NCI-H187 (cell line): ENCODE measurements at regions not wholly inside any gene's neighbourhood (a gene's known extent, or its start where the extent isn't known, plus 50 kb on each side); places are given as distances from the start of the nearest gene placed in this dataset.
A peak's percentile ranks its signal among the peaks of the same experiment; 100 is the strongest.

ENCODE experiments used
- DNase-seq, 2 experiments: peaks; one replicate each; lab custom pipeline; 2025; lab: John Stamatoyannopoulos, UW

DNA sequence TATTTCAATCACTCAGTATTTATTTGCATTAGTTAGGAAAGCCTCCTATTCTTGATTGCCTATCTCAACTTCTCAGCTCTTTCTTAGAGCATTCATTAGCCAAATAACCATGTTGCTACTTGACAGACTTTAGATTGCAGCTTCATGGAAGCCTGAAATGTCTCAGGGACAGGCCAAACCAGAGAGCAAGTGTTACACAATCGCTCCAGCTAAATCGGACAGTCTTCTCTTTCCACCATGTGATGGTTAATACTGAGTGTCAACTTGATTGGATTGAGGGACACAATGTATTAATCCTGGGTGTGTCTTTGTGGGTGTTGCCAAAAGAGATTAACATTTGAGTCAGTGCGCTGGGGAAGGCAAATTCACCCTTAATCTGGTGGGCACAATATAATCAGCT lies 106.5 kb upstream of the DRD2 start:
- DNase-seq = no peak

DNA sequence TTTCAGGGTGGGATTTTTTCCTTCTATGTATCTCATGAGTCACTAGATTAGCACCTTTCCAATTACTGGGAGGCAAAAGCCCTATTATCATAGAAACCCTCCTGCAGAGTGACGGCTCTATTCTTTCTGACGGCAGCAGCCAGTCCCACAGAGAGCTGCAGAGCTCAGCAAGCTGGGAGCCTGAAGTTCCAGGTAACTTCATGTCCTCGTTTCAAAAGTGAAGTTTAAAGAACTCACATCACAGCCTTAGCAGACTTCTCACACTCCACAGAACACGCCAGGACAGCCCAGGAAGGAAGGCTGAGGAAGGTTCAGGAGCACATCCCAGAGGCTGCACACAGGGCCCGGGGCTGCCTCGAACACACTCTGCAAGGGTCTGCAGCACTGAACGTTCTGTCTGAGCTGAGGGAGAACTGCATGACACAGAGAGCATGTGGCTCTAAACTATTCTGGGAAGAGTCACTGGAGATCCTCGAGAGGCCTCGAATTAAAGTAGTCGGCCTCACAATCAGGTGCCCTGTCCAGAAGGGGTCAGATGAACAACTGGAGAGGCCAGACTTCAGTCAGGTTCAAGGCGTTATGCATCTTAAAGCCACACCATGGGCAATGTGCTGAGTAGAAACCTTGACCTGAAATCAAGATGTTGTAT lies 104.2 kb upstream of the DRD2 start:
- no peak for DNase-seq

DNA sequence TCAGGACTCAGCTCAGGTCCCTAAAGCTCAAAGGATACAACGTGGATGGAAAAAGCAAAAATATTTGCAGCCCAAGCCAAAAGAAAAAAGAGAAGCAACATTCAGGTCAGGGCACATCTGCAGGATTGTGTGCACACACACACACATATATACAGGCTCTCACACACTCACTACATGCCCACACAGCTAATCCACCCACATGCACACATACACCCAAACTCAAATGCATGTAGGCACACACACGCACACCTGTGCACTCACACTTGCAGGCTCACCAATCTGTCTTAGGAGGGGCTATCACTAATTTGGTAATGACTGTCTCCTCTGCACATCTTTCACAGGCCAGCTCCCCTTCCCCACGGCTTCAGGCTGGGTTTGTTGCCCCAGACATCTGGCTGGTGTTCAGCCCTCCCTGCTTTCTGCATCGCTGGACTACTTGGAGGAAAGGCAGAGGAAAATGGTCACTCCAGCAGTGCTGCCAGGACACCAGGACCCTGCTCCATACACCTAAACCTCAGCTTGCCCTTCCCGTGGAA lies 103.6 kb upstream of the DRD2 start:
- no peak for DNase-seq

DNA sequence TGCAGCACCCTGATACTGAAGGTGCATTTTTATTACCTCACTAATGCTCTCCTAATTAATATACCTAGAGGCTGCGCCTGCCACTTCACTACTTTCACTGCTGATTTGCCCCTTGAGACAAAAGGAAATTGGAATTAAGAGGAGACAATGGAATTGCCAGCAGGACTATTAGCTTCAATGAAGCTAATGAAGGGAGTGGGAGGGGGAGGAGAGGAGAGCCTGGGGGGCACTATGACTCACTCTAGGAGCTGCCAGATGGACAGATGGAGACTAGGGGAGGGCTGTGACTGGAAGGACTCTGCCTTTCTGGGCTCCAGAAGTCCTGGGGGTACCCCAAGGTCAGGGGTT lies 102.8 kb upstream of the DRD2 start:
- no peak for DNase-seq

DNA sequence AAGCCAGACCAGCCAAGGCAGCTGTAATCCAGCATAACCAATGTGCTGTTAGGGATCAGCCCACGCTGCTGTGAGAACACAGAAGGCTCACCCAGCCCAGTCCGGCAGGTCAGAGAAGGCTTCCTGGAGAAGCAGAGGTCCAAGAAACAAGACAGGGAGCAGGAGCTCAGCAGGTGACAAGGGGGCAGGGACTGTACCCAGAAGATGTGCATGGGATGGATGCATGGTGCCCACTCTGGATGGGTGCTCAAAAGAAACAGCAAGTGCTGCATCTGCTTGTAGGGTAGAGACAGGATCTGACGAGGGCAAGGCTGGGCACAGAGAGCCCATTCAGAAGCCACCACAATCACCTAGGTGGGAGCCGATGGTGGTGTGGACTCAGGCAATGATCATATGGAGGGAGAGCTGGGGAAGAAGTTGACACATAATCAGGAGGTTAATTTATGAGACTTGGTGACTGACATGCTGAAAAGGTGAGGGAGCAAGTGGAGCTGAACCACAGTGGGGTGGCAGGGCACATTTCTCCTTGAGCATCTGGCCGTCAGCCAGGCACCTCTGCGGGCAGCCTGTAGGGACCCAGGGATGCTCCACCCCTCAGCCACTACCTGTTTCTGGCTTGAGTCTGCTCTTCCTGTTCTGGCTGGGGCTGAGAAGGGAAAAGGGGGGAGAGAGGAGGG lies 102.3 kb upstream of the DRD2 start:
- peak; percentile 11 to 65 for DNase-seq

DNA sequence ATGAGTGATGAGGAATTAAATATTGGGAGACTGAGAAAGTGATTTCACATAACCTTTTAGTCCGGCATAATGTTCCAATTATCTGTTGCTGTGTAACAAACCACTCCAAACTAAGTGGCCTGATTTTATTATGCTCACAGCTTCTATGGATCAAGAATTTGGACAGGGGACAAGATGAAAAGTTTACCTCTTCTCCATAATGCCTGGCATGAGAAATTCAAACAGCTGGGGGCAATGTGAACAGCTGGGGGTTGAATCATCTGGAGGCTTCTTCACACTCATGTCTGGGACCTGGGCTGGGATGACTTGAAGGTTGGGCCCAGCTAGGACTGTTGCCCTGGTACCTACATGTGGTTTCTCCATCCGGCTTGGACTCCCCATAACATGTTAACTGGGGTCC lies 99.4 kb upstream of the DRD2 start:
- DNase-seq = no peak

DNA sequence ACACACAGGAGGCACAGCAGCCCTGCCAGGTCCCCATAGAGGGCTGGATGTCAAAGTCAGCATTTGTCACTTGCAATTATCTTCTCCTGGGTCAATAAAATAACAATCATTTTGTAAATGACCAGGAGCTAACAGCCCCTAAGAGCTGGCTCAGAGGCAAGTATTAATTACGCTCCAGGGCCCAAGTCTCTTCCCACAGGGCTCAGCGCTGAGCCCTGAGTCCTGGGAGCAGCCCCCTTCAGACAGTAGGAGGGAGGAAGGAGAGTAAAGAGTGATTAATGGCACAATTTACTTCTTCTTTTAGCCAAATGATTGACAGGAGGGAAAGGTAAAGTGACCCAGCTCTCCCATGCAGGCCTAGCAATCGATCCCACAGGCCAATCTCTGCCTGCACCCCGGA lies 99.0 kb upstream of the DRD2 start:
- DNase-seq = no peak

DNA sequence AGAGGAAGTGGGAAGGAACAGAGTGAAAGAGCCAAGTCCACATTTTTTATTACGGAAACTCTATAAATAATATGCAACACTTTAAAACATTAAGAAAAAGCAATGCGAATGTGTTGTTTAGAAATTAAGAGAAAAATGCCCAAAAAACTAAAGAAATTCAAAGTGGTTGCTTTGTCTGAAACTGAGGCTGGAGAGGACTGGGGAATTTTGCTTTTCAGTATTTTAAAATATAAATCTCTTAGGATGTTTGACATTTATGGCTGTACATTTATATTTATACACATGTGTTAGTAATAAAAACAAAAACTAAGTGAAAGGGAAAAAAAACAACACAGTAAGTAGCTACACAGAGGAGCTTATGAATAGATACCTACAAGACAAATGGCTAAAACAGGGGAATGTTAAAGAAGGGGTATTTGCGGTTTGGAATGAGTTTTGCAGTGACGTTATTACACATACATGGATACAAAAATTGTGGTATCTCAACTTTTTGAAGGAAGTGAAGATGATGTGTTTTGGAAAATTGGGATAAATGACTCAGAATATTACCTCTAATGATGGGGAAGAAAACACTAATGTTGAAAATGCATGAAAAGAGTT lies 97.0 kb upstream of the DRD2 start:
- DNase-seq = no peak

DNA sequence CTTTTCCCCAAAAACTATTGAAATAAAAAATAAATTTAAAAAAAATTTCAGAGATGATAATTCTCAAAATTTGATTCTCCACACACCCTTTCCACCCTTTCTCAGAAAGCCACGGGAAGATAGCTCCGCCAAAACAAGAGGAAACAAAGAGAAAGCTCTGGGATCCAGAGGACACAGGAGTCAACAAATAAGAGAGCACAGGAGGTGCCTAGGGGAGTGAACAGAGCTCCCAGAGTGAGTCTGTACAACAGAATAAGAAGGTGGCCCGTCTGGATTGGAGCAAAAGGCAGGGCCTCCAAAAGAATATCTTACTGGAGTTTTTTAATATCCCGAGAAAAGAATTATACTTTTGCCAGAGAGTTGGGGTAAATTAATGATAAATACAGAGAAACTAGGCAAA lies 96.3 kb upstream of the DRD2 start:
- no peak for DNase-seq

DNA sequence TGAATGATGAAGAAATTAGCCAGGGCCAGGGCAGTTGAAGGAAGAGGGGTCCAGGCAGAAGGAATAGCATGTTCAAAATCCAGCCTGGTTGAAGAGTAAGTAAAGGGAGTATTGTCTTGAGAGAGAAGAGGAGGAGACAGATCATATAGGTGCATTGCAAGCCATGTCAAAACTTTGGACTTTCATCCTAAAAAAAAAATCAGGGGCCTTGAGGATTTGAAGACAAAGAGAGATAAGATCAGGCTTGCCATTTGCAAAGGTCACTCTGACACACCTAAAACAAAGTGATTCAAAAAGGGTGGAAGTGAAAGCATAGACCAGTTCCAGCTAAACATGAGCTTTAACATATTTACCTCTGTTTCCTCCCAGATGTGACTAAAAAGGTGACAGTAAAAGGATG lies 95.7 kb upstream of the DRD2 start:
- DNase-seq = no peak

DNA sequence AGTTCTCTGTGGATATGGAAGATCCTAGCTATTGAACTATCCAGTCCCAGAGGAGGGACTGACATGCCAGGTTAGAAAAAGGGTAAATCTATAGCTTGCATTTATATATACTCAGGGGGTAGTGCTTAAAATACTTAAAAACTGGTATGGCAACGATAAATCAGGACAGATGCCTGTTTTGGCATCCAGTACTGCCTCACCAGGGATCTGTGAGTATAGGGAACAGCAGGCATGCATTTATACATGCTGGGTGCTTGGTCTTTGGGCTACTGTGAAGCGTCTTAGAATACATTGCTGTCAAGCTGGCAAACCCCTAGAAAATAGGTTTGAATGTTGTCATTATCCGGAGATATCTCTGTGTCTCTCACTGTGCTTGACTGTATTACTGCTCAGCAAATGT lies 94.2 kb upstream of the DRD2 start:
- no peak for DNase-seq

DNA sequence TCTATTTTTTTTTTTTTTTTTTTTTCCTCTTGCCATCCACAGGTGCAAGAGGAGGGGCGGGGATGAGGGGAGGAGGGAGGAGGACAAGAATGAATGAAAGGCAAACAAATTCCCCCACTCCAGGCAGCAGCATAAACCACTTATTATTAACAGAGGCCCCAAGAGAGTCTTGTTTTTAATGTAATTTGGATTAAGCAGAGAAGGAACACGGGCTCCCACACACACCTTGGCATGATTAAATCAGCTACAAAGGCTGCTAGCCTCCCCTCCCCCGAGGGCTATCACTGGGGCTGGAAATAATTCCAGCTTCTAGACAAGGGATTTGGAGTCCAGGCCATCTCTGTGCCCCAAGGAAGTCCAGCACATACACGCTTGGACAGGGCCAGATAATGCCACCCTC lies 93.4 kb upstream of the DRD2 start:
- no peak for DNase-seq

DNA sequence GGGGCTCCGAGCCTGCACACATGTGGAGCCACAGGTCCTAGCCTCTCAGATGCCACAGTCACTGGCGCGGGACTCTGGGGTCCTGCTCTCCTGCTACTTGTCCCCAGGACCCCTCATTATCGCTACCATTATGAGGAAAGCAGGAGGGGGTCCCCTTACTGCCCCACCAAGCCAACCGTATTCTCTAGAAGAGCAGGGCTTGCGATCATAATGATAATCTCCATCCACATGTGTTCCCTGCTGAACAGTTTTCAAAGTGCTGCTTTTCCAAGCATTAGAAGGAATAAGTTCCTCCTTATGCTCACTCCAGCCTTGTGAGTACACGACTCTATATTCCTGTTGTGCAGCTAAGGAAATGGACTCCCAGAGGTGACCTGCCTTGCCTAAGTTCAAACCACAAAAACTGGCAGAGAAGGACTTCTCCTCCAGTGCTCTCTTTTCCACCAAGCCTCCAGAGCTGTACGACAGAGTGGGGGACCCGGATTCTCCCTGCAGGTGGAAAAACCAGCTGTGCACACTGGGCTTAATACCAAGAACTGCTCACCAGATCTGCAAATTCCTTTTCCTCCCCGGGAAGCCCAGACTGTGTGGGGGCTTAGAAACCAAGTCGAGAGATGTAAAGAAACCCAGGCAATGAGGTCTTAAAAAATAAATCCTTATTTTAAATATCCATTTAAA lies 92.8 kb upstream of the DRD2 start:
- DNase-seq = no peak

DNA sequence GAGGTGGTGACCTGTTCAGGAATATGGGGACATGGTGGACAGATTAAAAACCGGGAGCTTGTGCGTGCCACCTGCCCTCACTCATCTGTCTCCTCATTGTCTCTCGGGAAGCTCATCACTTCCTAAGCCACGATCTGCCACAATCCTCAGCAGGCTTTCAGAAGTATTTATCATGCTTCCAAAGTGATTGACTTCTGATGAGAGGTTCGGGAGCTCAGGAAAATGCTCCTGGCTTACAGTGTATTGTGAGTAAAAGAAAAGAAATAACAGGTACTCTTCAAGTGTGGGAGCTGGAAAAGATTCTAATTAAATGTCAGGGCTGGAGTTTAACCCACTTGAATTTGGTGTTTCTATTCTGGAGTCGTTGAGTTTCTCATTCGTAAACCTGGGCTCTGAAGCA lies 91.9 kb upstream of the DRD2 start:
- no peak for DNase-seq

DNA sequence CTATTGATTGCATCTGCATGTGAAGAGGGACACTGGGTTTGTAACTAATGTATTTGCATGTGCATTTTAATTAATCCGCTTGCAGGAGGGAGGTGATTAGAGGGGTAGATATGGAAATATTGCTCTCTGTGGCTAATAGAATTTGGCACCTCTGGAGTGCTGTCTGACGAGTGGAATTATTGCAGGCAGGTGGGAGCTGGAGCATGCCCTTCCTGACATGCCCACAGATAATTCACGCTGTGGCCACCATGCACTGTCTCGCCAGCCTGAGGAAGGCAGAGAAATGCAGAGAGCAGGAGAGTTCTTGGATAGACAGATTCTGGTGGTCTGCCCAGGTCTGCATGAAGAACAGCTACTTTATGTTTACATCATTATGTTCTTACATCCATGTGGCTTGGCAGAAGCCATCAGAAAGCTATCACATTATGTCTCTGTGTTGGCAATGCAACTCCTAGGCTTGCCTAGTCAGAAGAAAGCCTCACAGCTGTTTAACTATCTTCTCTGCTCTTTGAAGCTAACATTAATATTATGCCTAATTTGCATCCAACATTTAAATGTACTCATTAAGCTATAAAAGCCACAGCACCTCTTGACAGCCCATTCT lies 89.4 kb upstream of the DRD2 start:
- DNase-seq = no peak

DNA sequence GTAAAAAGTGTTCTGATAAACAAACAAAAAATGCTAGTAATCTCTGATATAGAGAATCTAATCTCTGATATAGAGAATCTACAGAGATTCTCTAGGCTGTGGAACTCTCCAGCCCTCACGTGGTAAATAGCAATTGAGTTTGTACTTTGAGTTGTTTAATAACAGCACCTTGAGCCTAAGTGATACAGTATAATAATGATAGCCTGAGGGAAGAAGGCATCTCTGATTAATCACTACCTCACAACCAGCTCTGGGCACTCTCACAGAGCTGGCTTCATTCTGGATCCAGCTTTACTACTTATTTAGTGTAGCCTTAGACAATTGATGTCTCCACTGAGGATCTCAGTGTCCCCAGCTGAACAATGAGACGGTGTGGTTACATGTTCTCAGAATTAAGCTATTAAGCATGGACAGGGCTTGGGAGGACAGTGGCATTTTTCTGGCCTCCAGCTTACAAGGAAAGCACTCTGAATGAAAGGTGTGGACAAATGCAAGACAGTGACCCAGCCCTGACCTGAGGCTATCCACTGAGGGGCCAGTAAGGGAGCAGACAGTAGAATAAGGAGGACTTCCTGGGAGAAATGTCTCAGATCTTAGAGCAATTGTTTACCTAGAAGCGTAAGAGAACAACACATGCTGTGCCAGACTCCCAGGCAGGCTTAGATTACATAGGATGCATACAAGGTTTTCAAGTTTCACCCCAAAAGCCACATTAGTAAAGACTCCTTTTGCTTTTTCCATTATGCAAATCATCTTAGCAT lies 88.7 kb upstream of the DRD2 start:
- no peak for DNase-seq

DNA sequence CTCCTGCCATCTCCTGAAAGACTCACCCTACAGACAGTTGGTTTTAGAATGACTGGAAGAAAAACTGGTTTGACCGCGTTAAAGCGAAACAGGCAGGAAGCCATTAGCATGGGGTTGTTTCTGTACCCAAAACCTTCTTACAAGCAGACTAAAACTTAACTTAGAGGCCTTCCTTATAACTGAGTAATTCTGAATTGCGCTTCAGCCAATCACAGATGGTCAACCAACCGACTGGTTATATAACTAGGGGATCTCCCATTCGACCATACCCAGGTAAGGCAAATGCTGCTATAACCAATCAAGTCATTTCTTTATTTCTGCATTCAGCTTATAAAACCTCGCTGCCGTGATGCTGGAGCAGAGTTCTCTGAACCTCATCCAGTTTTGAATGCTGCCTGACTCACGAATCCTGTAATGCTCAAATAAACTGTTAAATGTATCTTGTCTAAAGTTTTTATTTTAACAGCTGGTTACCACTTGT lies 87.8 kb upstream of the DRD2 start:
- no peak for DNase-seq

DNA sequence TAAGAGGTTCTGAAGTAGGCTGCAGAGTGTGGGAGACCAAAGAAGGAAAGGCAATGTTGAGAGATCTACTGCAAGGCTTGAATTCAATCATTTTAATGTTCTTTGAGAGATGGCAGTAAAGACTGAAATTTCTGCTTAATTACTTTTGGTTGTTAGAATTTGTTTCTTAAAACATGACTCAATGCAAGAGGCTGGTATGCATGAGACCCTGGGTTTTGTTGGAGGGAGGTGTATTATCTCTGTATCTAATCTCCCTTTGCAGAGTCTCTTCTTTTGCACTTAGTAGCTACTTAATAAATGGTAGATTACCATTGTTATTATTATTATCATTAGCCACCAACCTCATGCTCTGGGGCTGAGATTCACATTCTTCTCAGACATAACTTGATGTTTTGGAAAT lies 87.4 kb upstream of the DRD2 start:
- no peak for DNase-seq

DNA sequence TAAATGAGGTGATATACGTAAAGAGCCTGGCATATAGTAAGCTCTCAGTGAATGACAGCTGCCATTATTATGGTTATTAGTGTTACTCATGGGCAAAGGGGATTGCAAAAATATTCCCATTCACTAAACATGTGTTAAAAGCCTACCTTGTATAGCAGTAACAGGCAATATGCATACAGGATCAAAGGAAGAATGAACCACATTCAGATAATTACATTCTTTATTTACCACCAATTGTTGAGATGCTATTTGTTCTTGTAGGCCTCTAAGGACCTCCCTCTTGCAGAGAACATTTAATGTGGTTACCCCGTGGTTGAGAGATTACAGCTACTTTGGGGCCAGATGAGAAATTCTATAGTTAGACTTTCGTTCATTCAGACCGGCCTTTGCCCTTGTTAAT lies 82.7 kb upstream of the DRD2 start:
- DNase-seq = no peak

DNA sequence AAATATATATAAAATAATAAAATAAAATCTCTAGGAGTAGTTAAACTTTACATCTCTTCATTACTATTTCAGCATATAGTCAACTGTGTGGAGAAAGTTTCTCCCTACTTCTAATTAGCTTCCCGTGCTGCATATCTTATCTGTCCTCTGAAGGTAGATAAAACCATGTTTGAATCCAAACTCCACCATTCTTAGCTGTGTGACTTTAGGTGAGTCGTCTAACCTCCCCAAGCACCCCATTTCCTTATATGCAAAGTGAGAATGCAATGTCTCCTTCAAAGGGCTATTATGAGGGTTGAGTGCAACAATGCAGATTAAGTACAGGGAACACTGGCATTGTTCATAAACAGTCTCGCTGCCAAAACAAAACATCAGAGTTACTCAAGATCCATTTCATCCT lies 80.8 kb upstream of the DRD2 start:
- no peak for DNase-seq

DNA sequence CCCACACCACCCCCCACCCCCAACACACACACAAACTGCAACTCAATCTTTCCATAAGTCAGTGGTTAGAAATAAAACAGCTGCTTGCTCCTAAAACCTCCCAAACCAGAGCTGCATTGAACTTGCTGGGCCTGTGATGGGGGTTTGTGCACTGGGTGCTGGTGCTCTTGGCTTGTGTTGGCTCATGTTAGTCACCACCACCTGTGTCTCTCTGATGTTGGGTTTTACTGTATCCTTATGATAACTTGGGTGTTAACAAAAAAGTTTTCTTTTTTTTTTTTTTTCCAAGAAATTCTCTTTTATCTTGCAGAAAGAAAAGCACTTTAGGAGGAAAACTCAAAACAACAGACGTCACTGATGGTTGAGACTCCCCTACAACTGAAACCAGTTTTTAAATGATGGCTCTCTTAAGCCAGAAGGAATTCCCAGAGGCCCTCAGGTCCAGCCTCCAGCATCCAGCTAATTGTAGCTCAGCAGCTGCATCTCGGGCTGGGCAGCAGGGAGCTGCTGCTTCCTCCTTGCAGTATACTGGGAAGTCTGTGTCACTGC lies 79.9 kb upstream of the DRD2 start:
- DNase-seq = no peak
